ENCODE measurements at regions not wholly inside any gene's neighbourhood (a gene's known extent, or its start where the extent isn't known, plus 50 kb on each side); places are given as distances from the start of the nearest gene placed in this dataset.

DNA sequence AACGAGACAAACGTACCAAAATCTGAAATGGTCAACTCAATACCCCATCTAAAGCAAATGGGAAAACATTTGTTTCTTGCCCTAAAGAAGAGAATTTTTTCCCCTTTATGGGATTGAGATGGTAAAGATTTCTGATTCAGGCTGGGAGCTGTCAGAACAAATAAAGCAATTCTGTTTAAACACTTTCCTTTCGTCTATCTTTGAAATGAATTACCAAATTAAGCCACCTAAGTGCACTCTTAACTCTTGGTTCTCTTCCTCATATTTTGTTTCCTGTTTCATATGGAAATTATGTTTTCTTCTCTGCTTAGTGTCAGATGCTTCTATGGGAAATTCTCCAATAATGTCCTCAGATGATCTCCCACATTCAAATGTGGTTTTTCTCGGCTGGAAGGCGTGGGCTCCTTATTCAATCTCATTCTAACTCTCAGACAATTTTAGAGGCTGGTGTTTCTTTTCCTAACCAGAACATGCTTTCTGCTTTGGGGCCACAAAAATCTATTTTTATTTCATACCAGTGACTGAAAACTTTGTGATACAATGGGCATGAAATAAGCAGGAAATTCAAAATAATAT is 50.3 kb upstream of the HPF1 start:
- DNase-seq (ENCODE audit: low read depth), result no peak
- in situ Hi-C loops (cut with HindIII; ENCODE audit: low sequenced_read_pairs), result loop anchor here (25.0 kb wide), 1 partner anchor 229 kb away; the partner anchor contains the start of gene MFAP3L
- no peak overlapping the region for H3K4me3 ChIP-seq (ENCODE audit: low read depth, low read length)
- TF ChIP-seq, protein P1, sequence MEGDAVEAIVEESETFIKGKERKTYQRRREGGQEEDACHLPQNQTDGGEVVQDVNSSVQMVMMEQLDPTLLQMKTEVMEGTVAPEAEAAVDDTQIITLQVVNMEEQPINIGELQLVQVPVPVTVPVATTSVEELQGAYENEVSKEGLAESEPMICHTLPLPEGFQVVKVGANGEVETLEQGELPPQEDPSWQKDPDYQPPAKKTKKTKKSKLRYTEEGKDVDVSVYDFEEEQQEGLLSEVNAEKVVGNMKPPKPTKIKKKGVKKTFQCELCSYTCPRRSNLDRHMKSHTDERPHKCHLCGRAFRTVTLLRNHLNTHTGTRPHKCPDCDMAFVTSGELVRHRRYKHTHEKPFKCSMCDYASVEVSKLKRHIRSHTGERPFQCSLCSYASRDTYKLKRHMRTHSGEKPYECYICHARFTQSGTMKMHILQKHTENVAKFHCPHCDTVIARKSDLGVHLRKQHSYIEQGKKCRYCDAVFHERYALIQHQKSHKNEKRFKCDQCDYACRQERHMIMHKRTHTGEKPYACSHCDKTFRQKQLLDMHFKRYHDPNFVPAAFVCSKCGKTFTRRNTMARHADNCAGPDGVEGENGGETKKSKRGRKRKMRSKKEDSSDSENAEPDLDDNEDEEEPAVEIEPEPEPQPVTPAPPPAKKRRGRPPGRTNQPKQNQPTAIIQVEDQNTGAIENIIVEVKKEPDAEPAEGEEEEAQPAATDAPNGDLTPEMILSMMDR (IDR thresholded peaks at IDR 0.05; ENCODE audit: low read depth, low read length, missing control alignments), result no peak

Data from astrocyte of the cerebellum (primary cell).